GM19099 (cell line): ENCODE measurements at regions not wholly inside any gene's neighbourhood (a gene's known extent, or its start where the extent isn't known, plus 50 kb on each side); places are given as distances from the start of the nearest gene placed in this dataset.

Experiments used
- POLR2A ChIP-seq: IDR thresholded peaks from 3 replicates; pipeline ENCODE4 v1.6.1; 2011; ENCODE audit warnings: low read depth; ENCODE audit not compliant: insufficient read length; ENCODE audit errors: extremely low read depth

GRCh38 chr4:112970903-112971302 is 78.5 kb upstream of the ANK2 start:
- TF ChIP-seq POLR2A = no peak

- no peak for TF ChIP-seq POLR2A
Observed at GRCh38 chr4:112973750-112974251, 75.7 kb upstream of the ANK2 start.

GRCh38 chr4:112975567-112976355 is 73.7 kb upstream of the ANK2 start:
- no peak for TF ChIP-seq POLR2A

- no peak for TF ChIP-seq POLR2A
Observed at GRCh38 chr4:112978691-112979472, 70.6 kb upstream of the ANK2 start.

- TF ChIP-seq POLR2A = no peak
Observed at GRCh38 chr4:112979881-112980421, 69.5 kb upstream of the ANK2 start.

GRCh38 chr4:112982680-112983079 is 66.8 kb upstream of the ANK2 start:
- TF ChIP-seq POLR2A = no peak

- no peak for TF ChIP-seq POLR2A
Observed at GRCh38 chr4:112994732-112995464, 54.6 kb upstream of the ANK2 start.
